ENCODE measurements at regions not wholly inside any gene's neighbourhood (a gene's known extent, or its start where the extent isn't known, plus 50 kb on each side); places are given as distances from the start of the nearest gene placed in this dataset.

DNA sequence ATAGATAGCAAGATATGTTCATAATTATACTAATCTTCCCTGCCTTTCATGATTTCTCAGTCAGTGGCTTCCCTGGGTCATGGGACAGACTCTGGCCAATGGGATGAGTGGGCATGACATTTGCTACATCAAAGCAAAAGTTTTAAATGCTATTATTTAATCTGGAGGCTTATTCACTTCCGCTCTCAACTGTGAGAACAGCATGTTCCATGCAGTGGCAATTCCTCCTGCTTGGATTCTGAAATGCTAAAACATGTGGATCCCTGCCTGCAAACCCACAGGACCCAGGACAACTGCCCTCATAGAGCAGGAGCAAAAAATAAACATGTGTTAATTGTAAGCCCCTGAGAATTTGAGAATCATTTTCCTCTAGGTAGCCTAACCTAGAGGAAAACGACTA is 1412.4 kb upstream of the CELF2 start (continued):
- TF ChIP-seq TARDBP (IDR thresholded peaks at IDR 0.05; ENCODE audit: borderline replicate concordance) (no peak), RBBP5 (conservative IDR thresholded peaks at IDR 0.05) (no peak), SUPT20H (IDR thresholded peaks at IDR 0.05; ENCODE audit: borderline replicate concordance, control insufficient read depth, low read depth, low read length) (no peak), MEF2B (IDR thresholded peaks at IDR 0.05; ENCODE audit: partially characterized antibody, poor library complexity, severe bottlenecking) (no peak), MEF2A (IDR thresholded peaks at IDR 0.05; ENCODE audit: insufficient read depth, low read depth, low read length) (no peak)

- no TSS peak for BruUV-seq (replicated peaks)
- POLR2A ChIA-PET = no interaction called here
These were observed 1409.1 kb upstream of the CELF2 start for GRCh38 chr10:9608602-9609001.

More at GRCh38 chr10:9608602-9609001, 1409.1 kb upstream of the CELF2 start:
- Histone ChIP-seq H3K79me2 (ENCODE audit: control insufficient read depth, insufficient read depth, low read length) (no peaks in the 10 kb centered on the region), H3K4me2 (ENCODE audit: control insufficient read depth, insufficient read depth) (no peak overlapping the region), H3K36me3 (ENCODE audit: control insufficient read depth in 2 of 2, insufficient read depth in 2 of 2, low read length in 1 of 2) (no peaks in the 10 kb centered on the region), H3K4me1 (ENCODE audit: control insufficient read depth, insufficient read depth, low read length) (no peaks in the 10 kb centered on the region), H3K9me3 (replicated peaks; ENCODE audit: control insufficient read depth, insufficient read depth, low read length) (no peaks in the 10 kb centered on the region), H4K20me1 (ENCODE audit: control insufficient read depth, insufficient read depth) (no peaks in the 10 kb centered on the region), H3K27ac (ENCODE audit: control insufficient read depth, insufficient read depth) (no peak overlapping the region), H3K4me3 (no peak overlapping the region), H3K27me3 (replicated peaks in 1 of 2; ENCODE audit: control insufficient read depth in 2 of 2, insufficient read depth in 2 of 2, low read length in 1 of 2) (no peaks in the 10 kb centered on the region), H3K9ac (ENCODE audit: control insufficient read depth, insufficient read depth, low read length) (no peak overlapping the region), H2AFZ (ENCODE audit: control insufficient read depth, low read depth, low read length) (no peak overlapping the region)
- FAIRE-seq (no peak), DNase-seq (ENCODE audit: low read depth, low spot score) (no peak), ATAC-seq (no peak)
- intact Hi-C loops (cut with micrococcal nuclease; ENCODE audit: unreplicated experiment) = no loop called here
- RAD21 ChIA-PET (ENCODE audit: unreplicated experiment) = no interaction called here
- in situ Hi-C loops (cut with MboI) = loop anchor here (25.0 kb wide), 1 partner anchor 1654 kb away; no protein-coding TSS in a partner anchor
- CTCF ChIA-PET = interaction anchor here (1.1 kb wide), 2 partner anchors 16 to 18 kb away, joined by 3 read pairs; no protein-coding TSS in a partner anchor
- SMC1A ChIA-PET (ENCODE audit: uncharacterized antibody, unreplicated experiment) = interaction anchor here (0.8 kb wide), 1 partner anchor 10 kb away, joined by 3 read pairs; no protein-coding TSS in a partner anchor
- TF ChIP-seq, protein P1, sequence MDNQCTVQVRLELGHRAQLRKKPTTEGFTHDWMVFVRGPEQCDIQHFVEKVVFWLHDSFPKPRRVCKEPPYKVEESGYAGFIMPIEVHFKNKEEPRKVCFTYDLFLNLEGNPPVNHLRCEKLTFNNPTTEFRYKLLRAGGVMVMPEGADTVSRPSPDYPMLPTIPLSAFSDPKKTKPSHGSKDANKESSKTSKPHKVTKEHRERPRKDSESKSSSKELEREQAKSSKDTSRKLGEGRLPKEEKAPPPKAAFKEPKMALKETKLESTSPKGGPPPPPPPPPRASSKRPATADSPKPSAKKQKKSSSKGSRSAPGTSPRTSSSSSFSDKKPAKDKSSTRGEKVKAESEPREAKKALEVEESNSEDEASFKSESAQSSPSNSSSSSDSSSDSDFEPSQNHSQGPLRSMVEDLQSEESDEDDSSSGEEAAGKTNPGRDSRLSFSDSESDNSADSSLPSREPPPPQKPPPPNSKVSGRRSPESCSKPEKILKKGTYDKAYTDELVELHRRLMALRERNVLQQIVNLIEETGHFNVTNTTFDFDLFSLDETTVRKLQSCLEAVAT (IDR thresholded peaks at IDR 0.05) = no peak
- peak; percentile 51; the same call in 1 of the 2 replicates for TF ChIP-seq RAD21 (IDR thresholded peaks at IDR 0.05; ENCODE audit: insufficient read depth, low read depth, low read length)
